ENCODE measurements at regions not wholly inside any gene's neighbourhood (a gene's known extent, or its start where the extent isn't known, plus 50 kb on each side); places are given as distances from the start of the nearest gene placed in this dataset.
"Not testable (repeated sequence)": the region's sequence is repeated elsewhere in the genome, so short reads cannot be mapped to it uniquely, and the experiment has no call there.

GRCh38 chr5:21615195-21615765, 1237.9 kb downstream of the CDH12 start:
- POLR2A ChIA-PET = no interaction called here

GRCh38 chr5:21613971-21614488, 1239.1 kb downstream of the CDH12 start:
- CTCF ChIA-PET = no interaction called here
- POLR2A ChIA-PET = no interaction called here

More at GRCh38 chr5:21615195-21615765, 1237.9 kb downstream of the CDH12 start:
- CTCF ChIA-PET = no interaction called here

GRCh38 chr5:21603796-21604195, 1249.3 kb downstream of the CDH12 start:
- ChIA-PET CTCF (no interaction called here), POLR2A (no interaction called here)

GRCh38 chr5:21594566-21594965, 1258.6 kb downstream of the CDH12 start:
- CTCF ChIA-PET = no interaction called here
- POLR2A ChIA-PET = no interaction called here

- ChIA-PET CTCF (no interaction called here), POLR2A (no interaction called here)
Measured at GRCh38 chr5:21593261-21593660, 1259.9 kb downstream of the CDH12 start.

- CTCF ChIA-PET = no interaction called here
- POLR2A ChIA-PET = no interaction called here
Measured at GRCh38 chr5:21581508-21581907, 1271.6 kb downstream of the CDH12 start.

GRCh38 chr5:21574961-21575360, 1278.2 kb downstream of the CDH12 start:
- POLR2A ChIA-PET = no interaction called here
- CTCF ChIA-PET = no interaction called here

- ChIA-PET POLR2A (no interaction called here), CTCF (no interaction called here)
Measured at GRCh38 chr5:21574438-21574837, 1278.7 kb downstream of the CDH12 start.

GRCh38 chr5:21573416-21574314, 1279.5 kb downstream of the CDH12 start:
- POLR2A ChIA-PET = no interaction called here
- CTCF ChIA-PET = no interaction called here

- POLR2A ChIA-PET, CTCF ChIA-PET: not testable (repeated sequence)
Measured at GRCh38 chr5:21571196-21571595, 1281.9 kb downstream of the CDH12 start.

GRCh38 chr5:21559109-21559508, 1294.0 kb downstream of the CDH12 start:
- CTCF ChIA-PET, POLR2A ChIA-PET: not testable (repeated sequence)

GRCh38 chr5:21552263-21552662, 1300.9 kb downstream of the CDH12 start:
- CTCF ChIA-PET, POLR2A ChIA-PET: not testable (repeated sequence)

GRCh38 chr5:21550916-21551315, 1302.2 kb downstream of the CDH12 start:
- POLR2A ChIA-PET, CTCF ChIA-PET: not testable (repeated sequence)

- POLR2A ChIA-PET, CTCF ChIA-PET: not testable (repeated sequence)
Measured at GRCh38 chr5:21547656-21548055, 1305.5 kb downstream of the CDH12 start.

- CTCF ChIA-PET, POLR2A ChIA-PET: not testable (repeated sequence)
Measured at GRCh38 chr5:21535114-21535513, 1318.0 kb downstream of the CDH12 start.

GRCh38 chr5:21521157-21521556, 1332.0 kb downstream of the CDH12 start:
- CTCF ChIA-PET = not testable (repeated sequence)

GRCh38 chr5:21496926-21497325, 1356.2 kb downstream of the CDH12 start:
- CTCF ChIA-PET = not testable (repeated sequence)

More at GRCh38 chr5:21521157-21521556, 1332.0 kb downstream of the CDH12 start:
- POLR2A ChIA-PET = not testable (repeated sequence)

GRCh38 chr5:21496056-21496455, 1357.1 kb downstream of the CDH12 start:
- CTCF ChIA-PET, POLR2A ChIA-PET: not testable (repeated sequence)

More at GRCh38 chr5:21496926-21497325, 1356.2 kb downstream of the CDH12 start:
- POLR2A ChIA-PET = not testable (repeated sequence)

- CTCF ChIA-PET, POLR2A ChIA-PET: not testable (repeated sequence)
Measured at GRCh38 chr5:21495235-21495634, 1357.9 kb downstream of the CDH12 start.

GRCh38 chr5:21494033-21494432, 1359.1 kb downstream of the CDH12 start:
- POLR2A ChIA-PET = not testable (repeated sequence)

GRCh38 chr5:21491182-21491581, 1362.0 kb downstream of the CDH12 start:
- POLR2A ChIA-PET = not testable (repeated sequence)

More at GRCh38 chr5:21494033-21494432, 1359.1 kb downstream of the CDH12 start:
- CTCF ChIA-PET = not testable (repeated sequence)

More at GRCh38 chr5:21491182-21491581, 1362.0 kb downstream of the CDH12 start:
- CTCF ChIA-PET = not testable (repeated sequence)

Data from activated CD8-positive, alpha-beta memory T cell treated with anti-CD3 and anti-CD28 coated beads for 36 hours (primary cell).